RWPE2 (cell line): ENCODE measurements at regions not wholly inside any gene's neighbourhood (a gene's known extent, or its start where the extent isn't known, plus 50 kb on each side); places are given as distances from the start of the nearest gene placed in this dataset.

Experiments used
- ATAC-seq: fragments of 200-7000 bp; cut with Tn5 transposase; 3 replicates; pipeline ENCODE4 v1.9.1; 2021; ENCODE audit warnings: low read depth
- DNase-seq: peaks from one replicate; pipeline ENCODE4 v3.0.0-alpha.2; 2020; ENCODE audit warnings: low spot score
- H3K27ac ChIP-seq: fragments of 450-650 bp; 2 replicates; pipeline ENCODE4 v1.5.1; 2017; ENCODE audit warnings: mild to moderate bottlenecking; ENCODE audit not compliant: poor library complexity, severe bottlenecking
- H3K27me3 ChIP-seq: fragments of 250-450 bp; sonication (Bioruptor Pico); 2 replicates; pipeline ENCODE4 v1.5.1; 2021; ENCODE audit warnings: mild to moderate bottlenecking, moderate library complexity; ENCODE audit not compliant: insufficient read depth, poor library complexity, severe bottlenecking
- H3K36me3 ChIP-seq: fragments of 250-450 bp; sonication (Bioruptor Pico); 2 replicates; pipeline ENCODE4 v1.5.1; 2020; ENCODE audit warnings: low read depth, mild to moderate bottlenecking, moderate library complexity
- H3K4me1 ChIP-seq: fragments of 250-450 bp; sonication (Bioruptor Pico); 2 replicates; pipeline ENCODE4 v1.5.1; 2021; ENCODE audit warnings: mild to moderate bottlenecking, moderate library complexity; ENCODE audit not compliant: insufficient read depth, poor library complexity, severe bottlenecking
- H3K4me3 ChIP-seq: fragments of 250-450 bp; sonication (Bioruptor Pico); 2 replicates; pipeline ENCODE4 v1.5.1; 2021; ENCODE audit warnings: mild to moderate bottlenecking, moderate library complexity; ENCODE audit not compliant: severe bottlenecking
- H3K9me3 ChIP-seq: fragments of 250-450 bp; sonication (Bioruptor Pico); 2 replicates; pipeline ENCODE4 v1.5.1; 2021; ENCODE audit warnings: mild to moderate bottlenecking, moderate library complexity; ENCODE audit not compliant: severe bottlenecking
- TF ChIP-seq, protein P1 (sequence below): fragments of 450-650 bp; IDR thresholded peaks from one replicate; pipeline ENCODE4 v1.5.1; 2017; ENCODE audit warnings: mild to moderate bottlenecking, moderate library complexity; ENCODE audit not compliant: poor library complexity, severe bottlenecking

DNA sequence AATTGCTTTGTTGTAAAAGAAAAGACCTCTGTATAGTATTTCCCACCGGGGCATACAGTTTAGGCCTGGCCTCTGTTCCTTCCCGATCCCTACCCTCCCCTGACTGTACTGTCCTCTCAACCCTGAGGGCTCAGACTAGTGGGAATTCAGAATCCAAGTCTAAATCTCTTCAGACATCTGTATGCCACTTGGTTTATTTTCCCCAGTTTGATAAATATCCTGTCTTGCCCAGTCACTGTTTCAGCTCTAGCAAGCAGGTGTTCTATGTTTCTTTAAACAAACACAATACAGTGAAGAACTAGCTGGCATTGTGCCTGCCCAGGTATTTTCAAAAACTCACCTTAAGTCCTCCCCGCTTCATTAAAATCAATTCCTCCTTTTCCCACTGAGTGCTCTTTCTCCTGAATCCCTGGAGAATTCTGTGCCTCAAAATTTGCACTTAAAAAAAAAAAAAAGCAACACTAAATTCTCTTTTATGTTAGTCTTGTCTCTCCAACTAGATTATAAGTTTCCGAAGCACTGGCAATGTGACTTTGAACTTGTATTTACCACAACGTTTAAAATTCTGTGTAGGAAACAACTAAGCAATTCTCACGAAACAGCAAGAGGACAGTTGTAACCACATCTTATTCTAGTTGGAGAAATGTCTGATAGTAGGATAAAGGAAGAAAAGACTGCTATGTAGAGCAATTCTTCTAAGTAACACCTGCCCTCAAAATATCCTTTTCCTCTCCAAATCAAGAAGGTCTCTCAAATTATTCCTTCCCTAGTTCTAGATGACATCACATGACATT is 112.0 kb upstream of the CARMIL1 start:
- Histone ChIP-seq H3K27ac (no peak overlapping the region), H3K36me3 (no peaks in the 10 kb centered on the region), H3K4me3 (no peak overlapping the region), H3K9me3 (no peaks in the 10 kb centered on the region), H3K4me1 (no peaks in the 10 kb centered on the region), H3K27me3 (no peaks in the 10 kb centered on the region)
- no peak for ATAC-seq
- TF ChIP-seq, protein P1, sequence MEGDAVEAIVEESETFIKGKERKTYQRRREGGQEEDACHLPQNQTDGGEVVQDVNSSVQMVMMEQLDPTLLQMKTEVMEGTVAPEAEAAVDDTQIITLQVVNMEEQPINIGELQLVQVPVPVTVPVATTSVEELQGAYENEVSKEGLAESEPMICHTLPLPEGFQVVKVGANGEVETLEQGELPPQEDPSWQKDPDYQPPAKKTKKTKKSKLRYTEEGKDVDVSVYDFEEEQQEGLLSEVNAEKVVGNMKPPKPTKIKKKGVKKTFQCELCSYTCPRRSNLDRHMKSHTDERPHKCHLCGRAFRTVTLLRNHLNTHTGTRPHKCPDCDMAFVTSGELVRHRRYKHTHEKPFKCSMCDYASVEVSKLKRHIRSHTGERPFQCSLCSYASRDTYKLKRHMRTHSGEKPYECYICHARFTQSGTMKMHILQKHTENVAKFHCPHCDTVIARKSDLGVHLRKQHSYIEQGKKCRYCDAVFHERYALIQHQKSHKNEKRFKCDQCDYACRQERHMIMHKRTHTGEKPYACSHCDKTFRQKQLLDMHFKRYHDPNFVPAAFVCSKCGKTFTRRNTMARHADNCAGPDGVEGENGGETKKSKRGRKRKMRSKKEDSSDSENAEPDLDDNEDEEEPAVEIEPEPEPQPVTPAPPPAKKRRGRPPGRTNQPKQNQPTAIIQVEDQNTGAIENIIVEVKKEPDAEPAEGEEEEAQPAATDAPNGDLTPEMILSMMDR = no peak
- no peak for DNase-seq

DNA sequence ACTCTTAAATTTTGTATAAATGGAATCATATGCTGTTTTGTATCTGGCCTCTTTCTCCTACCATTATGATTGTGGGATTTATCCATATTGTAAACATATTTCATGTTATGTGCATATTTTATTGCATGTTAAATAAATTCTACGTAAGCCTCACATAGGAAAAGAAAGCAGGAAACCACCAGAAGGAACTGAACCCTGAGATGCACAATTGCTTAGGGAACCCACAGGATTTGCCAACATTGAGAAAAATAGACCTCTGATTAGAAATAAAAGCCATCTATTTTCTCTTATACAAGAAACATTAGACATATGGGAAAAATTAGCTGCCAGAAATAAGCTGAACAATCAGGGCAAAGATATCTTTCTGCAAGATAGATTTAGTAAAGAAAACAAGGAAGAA is 111.2 kb upstream of the CARMIL1 start:
- ATAC-seq (no peak), DNase-seq (no peak)
- H3K4me3 ChIP-seq = no peak overlapping the region
- H3K36me3 ChIP-seq = no peaks in the 10 kb centered on the region
- H3K4me1 ChIP-seq = peaks cover 7% of the 10 kb centered on the region
- H3K27ac ChIP-seq = no peak overlapping the region
- no peaks in the 10 kb centered on the region for H3K27me3 ChIP-seq
- no peaks in the 10 kb centered on the region for H3K9me3 ChIP-seq
- TF ChIP-seq, protein P1 = no peak

DNA sequence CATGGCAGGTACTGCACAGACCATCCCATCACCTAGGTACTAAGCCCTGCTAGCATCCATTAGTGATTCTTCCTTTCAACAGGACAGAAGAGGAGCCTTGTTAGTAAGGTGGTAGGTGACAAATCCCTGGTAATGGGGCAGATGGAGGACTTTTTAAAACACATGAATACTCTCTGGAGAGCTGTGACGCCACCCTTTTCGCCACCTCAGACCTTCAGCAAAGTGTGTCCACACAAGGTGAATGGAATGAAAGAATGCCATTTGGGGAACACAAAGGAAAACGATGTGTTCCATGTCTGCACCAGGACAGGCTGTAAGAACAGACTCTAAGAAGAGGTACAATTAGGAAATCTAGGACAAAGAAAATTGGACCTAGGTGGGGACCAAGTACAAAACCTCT is 110.5 kb upstream of the CARMIL1 start:
- Histone ChIP-seq H3K4me3 (no peak overlapping the region), H3K36me3 (no peaks in the 10 kb centered on the region), H3K27me3 (no peaks in the 10 kb centered on the region), H3K9me3 (no peaks in the 10 kb centered on the region), H3K4me1 (peaks cover 14% of the 10 kb centered on the region), H3K27ac (no peak overlapping the region)
- no peak for DNase-seq
- no peak for ATAC-seq
- TF ChIP-seq, protein P1 = no peak

DNA sequence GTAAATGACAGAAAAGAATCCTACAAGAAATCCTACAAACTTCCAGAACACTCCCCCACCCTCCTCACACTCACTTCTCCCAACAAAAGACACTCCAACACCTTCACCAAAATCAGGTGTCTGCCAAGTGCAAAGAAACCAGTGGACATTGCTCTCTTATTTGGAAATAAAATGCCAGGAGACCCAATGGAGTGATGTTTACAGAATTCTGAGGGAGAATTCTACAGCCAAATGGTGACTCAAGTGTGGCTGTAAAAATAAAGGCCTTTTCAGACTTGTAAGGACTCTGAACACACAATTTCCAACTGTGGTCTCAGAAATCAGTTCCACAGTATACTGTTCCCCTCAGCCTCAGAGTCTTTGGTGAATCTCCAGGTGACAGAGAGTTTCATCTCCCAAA is 109.6 kb upstream of the CARMIL1 start:
- H3K9me3 ChIP-seq = no peaks in the 10 kb centered on the region
- no peak for ATAC-seq
- no peaks in the 10 kb centered on the region for H3K27me3 ChIP-seq
- no peaks in the 10 kb centered on the region for H3K36me3 ChIP-seq
- DNase-seq = no peak
- TF ChIP-seq, protein P1 = no peak
- no peak overlapping the region for H3K4me3 ChIP-seq
- peaks cover 22% of the 10 kb centered on the region for H3K4me1 ChIP-seq
- peak overlapping the region; percentile 100 for H3K27ac ChIP-seq

DNA sequence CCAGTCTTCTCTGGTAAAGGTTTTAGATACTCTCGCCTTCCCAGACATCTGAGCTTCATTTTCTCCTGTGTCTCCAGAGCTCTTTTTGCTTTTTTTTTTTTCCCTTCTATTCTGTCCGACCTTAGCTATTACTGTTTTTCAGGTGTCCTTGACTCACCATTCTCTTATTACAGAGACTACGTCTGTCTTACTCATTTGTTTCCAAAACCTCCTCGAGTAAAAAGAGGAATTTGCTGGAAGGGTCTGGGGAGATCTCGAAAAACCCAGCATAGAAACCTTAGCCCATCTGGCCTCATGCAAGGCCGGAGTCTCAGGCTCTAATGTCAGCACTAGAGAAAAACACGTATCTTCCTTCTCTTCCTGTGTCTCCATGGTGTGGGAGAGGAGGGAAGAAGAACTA is 109.2 kb upstream of the CARMIL1 start:
- no peak for DNase-seq
- Histone ChIP-seq H3K9me3 (no peaks in the 10 kb centered on the region), H3K36me3 (no peaks in the 10 kb centered on the region), H3K4me1 (peaks cover 26% of the 10 kb centered on the region), H3K4me3 (no peak overlapping the region), H3K27me3 (no peaks in the 10 kb centered on the region), H3K27ac (peak overlapping the region; percentile 100)
- ATAC-seq = no peak
- TF ChIP-seq, protein P1 = no peak
